HFF-Myc (cell line): ENCODE measurements at regions not wholly inside any gene's neighbourhood (a gene's known extent, or its start where the extent isn't known, plus 50 kb on each side); places are given as distances from the start of the nearest gene placed in this dataset.

ENCODE experiments used
- DNase-seq: peaks from one replicate; pipeline ENCODE4 v3.0.0-alpha.2; 2011; ENCODE audit warnings: low read depth; ENCODE audit errors: extremely low read depth
- H3K4me3 ChIP-seq: replicated peaks from 2 replicates; pipeline ENCODE4 v1.5.1; 2011; ENCODE audit warnings: low read depth, mild to moderate bottlenecking, control low read depth, low read length
- CTCF ChIP-seq: IDR thresholded peaks from 2 replicates; pipeline ENCODE4 v1.5.1; 2012; ENCODE audit warnings: mild to moderate bottlenecking, low read depth, low read length, control low read depth; ENCODE audit errors: missing control alignments

- DNase-seq, result no peak
- TF ChIP-seq CTCF, result no peak
- no peak overlapping the region for H3K4me3 ChIP-seq
Observed at GRCh38 chr7:157472311-157473050, 135.7 kb downstream of the DNAJB6 start.

GRCh38 chr7:157473051-157473569 lies 136.3 kb downstream of the DNAJB6 start:
- no peak overlapping the region for H3K4me3 ChIP-seq
- DNase-seq, result no peak
- TF ChIP-seq CTCF, result no peak

GRCh38 chr7:157474685-157475084 lies 137.9 kb downstream of the DNAJB6 start:
- DNase-seq, result no peak
- no peak overlapping the region for H3K4me3 ChIP-seq
- peak; percentile 40 for TF ChIP-seq CTCF

- no peak for TF ChIP-seq CTCF
- DNase-seq, result no peak
- H3K4me3 ChIP-seq, result no peak overlapping the region
Observed at GRCh38 chr7:157475095-157475494, 138.3 kb downstream of the DNAJB6 start.

- no peak for TF ChIP-seq CTCF
- no peak overlapping the region for H3K4me3 ChIP-seq
- no peak for DNase-seq
Observed at GRCh38 chr7:157475601-157476000, 138.8 kb downstream of the DNAJB6 start.

- no peak overlapping the region for H3K4me3 ChIP-seq
- TF ChIP-seq CTCF, result no peak
- DNase-seq, result no peak
Observed at GRCh38 chr7:157476201-157476600, 139.4 kb downstream of the DNAJB6 start.
